H1 (cell line): ENCODE measurements at regions not wholly inside any gene's neighbourhood (a gene's known extent, or its start where the extent isn't known, plus 50 kb on each side); places are given as distances from the start of the nearest gene placed in this dataset.

ENCODE experiments used
- CBX5 ChIP-seq: fragments of 300-800, 300-1000 bp; sonication (generic); IDR thresholded peaks from 2 replicates; pipeline ENCODE4 v1.7.1; 2016; ENCODE audit warnings: antibody characterized with exemption, low read length, low read depth
- CBX8 ChIP-seq: fragments of 300-800, 300-1000 bp; sonication (generic); IDR thresholded peaks from 2 replicates; pipeline ENCODE4 v1.7.1; 2016; ENCODE audit warnings: low read depth, low read length, borderline replicate concordance
- CHD2 ChIP-seq: IDR thresholded peaks from 2 replicates; pipeline ENCODE4 v1.6.1; 2012; ENCODE audit warnings: low read length, improper control_type of control experiment
- CREB1 ChIP-seq: IDR thresholded peaks from 2 replicates; pipeline ENCODE4 v1.6.1; 2012; ENCODE audit warnings: inconsistent platforms
- CTCF ChIP-seq, 3 experiments: IDR thresholded peaks; 1 replicate in 2 of 3; 2 replicates in 1 of 3; pipeline versions ENCODE4 v1.5.1 to v1.6.1; 2011; ENCODE audit warnings: low read length in 3 of 3, mild to moderate bottlenecking in 3 of 3, inconsistent platforms in 2 of 3, low read depth in 1 of 3, moderate library complexity in 1 of 3; ENCODE audit not compliant: insufficient read depth in 1 of 3; ENCODE audit errors: control extremely low read depth in 1 of 3
- GABPA ChIP-seq: IDR thresholded peaks from 2 replicates; pipeline ENCODE4 v1.6.1; 2011; ENCODE audit warnings: mild to moderate bottlenecking, low read length, moderate library complexity, borderline replicate concordance; ENCODE audit not compliant: insufficient read depth
- HDAC2 ChIP-seq, 2 experiments: fragments of 300-600 bp in 1 of 2; sonication (generic) in 1 of 2; IDR thresholded peaks; 2 replicates each; pipeline ENCODE4 v1.6.1; 2011 to 2012; ENCODE audit warnings: low read depth in 2 of 2, low read length in 2 of 2, mild to moderate bottlenecking in 2 of 2, moderate library complexity in 2 of 2, borderline replicate concordance in 1 of 2, inconsistent platforms in 1 of 2
- KDM5A ChIP-seq: fragments of 200-600 bp; IDR thresholded peaks from 2 replicates; pipeline ENCODE4 v1.7.1; 2012; ENCODE audit warnings: mild to moderate bottlenecking, low read length, inconsistent platforms, mixed read lengths
- POLR2A ChIP-seq, 2 experiments: IDR thresholded peaks; 1 replicate in 1 of 2; 2 replicates in 1 of 2; pipeline ENCODE4 v1.6.1; 2011; ENCODE audit warnings: low read depth in 2 of 2, low read length in 2 of 2, mild to moderate bottlenecking in 2 of 2; ENCODE audit errors: control extremely low read depth in 1 of 2
- POLR2AphosphoS5 ChIP-seq: IDR thresholded peaks from 2 replicates; pipeline ENCODE4 v1.6.1; 2011; ENCODE audit warnings: low read depth, low read length
- TEAD4 ChIP-seq: IDR thresholded peaks from 2 replicates; pipeline ENCODE4 v1.6.1; 2012; ENCODE audit warnings: low read depth, low read length, inconsistent platforms, mixed read lengths
- USF2 ChIP-seq: IDR thresholded peaks from 2 replicates; pipeline ENCODE4 v1.6.1; 2011; ENCODE audit warnings: low read length, improper control_type of control experiment

- TF ChIP-seq CTCF (IDR thresholded peaks at IDR 0.05; ENCODE audit: control extremely low read depth in 1 of 3, insufficient read depth in 1 of 3, low read depth in 1 of 3, low read length in 3 of 3) (no peak), CREB1 (no peak), CBX8 (no peak), USF2 (no peak), HDAC2 (IDR thresholded peaks at IDR 0.05; ENCODE audit: borderline replicate concordance in 1 of 2, low read depth in 2 of 2, low read length in 2 of 2) (no peak), TEAD4 (no peak), KDM5A (no peak), CBX5 (no peak), GABPA (no peak), CHD2 (no peak), POLR2AphosphoS5 (no peak), POLR2A (IDR thresholded peaks at IDR 0.05; ENCODE audit: control extremely low read depth in 1 of 2, low read depth in 2 of 2, low read length in 2 of 2) (no peak)
Observed at GRCh38 chr1:168863772-168864171, 134.8 kb upstream of the DPT start.
